Smooth muscle cell (in vitro differentiated cells): ENCODE measurements at regions not wholly inside any gene's neighbourhood (a gene's known extent, or its start where the extent isn't known, plus 50 kb on each side); places are given as distances from the start of the nearest gene placed in this dataset.

Source experiments
- DNase-seq: peaks from one replicate; lab custom pipeline; 2025; ENCODE audit not compliant: unreplicated experiment; lab: John Stamatoyannopoulos, UW
- H2AFZ ChIP-seq: fragments of 200-600 bp; sonication (generic); 2 replicates; pipeline ENCODE4 v1.6.0; 2016; ENCODE audit warnings: antibody characterized with exemption, low read depth, mild to moderate bottlenecking
- H3F3A ChIP-seq: fragments of 200-600 bp; sonication (generic); 2 replicates; pipeline ENCODE4 v1.6.0; 2017; ENCODE audit warnings: antibody characterized with exemption, low read depth
- H3K27ac ChIP-seq: fragments of 200-600 bp; sonication (generic); 2 replicates; pipeline ENCODE4 v1.5.1; 2016; ENCODE audit warnings: low read depth, mild to moderate bottlenecking
- H3K27me3 ChIP-seq: fragments of 200-600 bp; sonication (generic); 2 replicates; pipeline ENCODE4 v1.6.1; 2016; ENCODE audit warnings: low read depth, mild to moderate bottlenecking
- H3K36me3 ChIP-seq: fragments of 200-600 bp; sonication (generic); 2 replicates; pipeline ENCODE4 v1.5.1; 2016; ENCODE audit warnings: low read depth
- H3K4me1 ChIP-seq: fragments of 200-600 bp; sonication (generic); 2 replicates; pipeline ENCODE4 v1.5.1; 2016; ENCODE audit warnings: low read depth
- H3K4me2 ChIP-seq: fragments of 200-600 bp; sonication (generic); 2 replicates; pipeline ENCODE4 v1.6.0; 2016; ENCODE audit warnings: mild to moderate bottlenecking
- H3K4me3 ChIP-seq: fragments of 200-600 bp; sonication (generic); 2 replicates; pipeline ENCODE4 v1.5.1; 2016; ENCODE audit warnings: mild to moderate bottlenecking
- H3K79me2 ChIP-seq: fragments of 200-600 bp; sonication (generic); 2 replicates; pipeline ENCODE4 v1.6.0; 2016; ENCODE audit warnings: low read depth, mild to moderate bottlenecking
- H3K9ac ChIP-seq: fragments of 200-600 bp; sonication (generic); 2 replicates; pipeline ENCODE4 v1.6.0; 2016; ENCODE audit warnings: low read depth
- H3K9me3 ChIP-seq: fragments of 200-600 bp; sonication (generic); replicated peaks from 2 replicates; pipeline ENCODE4 v1.5.1; 2016; ENCODE audit warnings: low read depth
- H4K20me1 ChIP-seq: fragments of 200-600 bp; sonication (generic); 2 replicates; pipeline ENCODE4 v1.6.0; 2016; ENCODE audit warnings: low read depth
- WGBS: methylation state at CpG from one replicate; pipeline ENCODE4 v1.1.7; 2016; ENCODE audit warnings: low lambda C conversion rate; 5-methylcytosine and 5-hydroxymethylcytosine counted together
- TF ChIP-seq, protein P1 (sequence below): fragments of 200-600 bp; sonication (generic); IDR thresholded peaks from 2 replicates; pipeline ENCODE4 v1.5.1; 2017; ENCODE audit warnings: borderline replicate concordance, mild to moderate bottlenecking, antibody characterized with exemption; ENCODE audit not compliant: insufficient read depth, poor library complexity, severe bottlenecking

DNA sequence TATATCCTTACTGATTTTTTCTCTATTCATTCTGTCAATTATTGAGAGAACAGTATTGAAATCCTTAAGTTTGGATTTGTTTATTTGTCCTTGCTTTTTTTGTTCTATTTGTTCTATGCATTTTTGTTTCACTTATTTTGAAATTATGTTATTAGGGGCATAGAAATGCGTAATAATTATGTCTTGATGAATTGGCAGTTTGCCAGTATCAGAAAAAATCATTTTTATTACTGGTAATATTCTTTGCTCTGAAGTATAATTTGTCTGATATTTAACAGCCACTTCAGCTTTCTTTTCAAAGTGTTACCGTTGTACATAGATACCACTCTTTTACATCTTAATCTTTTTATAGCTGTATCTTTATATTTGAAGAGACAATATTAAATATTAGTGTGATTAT is 2090.9 kb upstream of the WWC1 start:
- TF ChIP-seq, protein P1, sequence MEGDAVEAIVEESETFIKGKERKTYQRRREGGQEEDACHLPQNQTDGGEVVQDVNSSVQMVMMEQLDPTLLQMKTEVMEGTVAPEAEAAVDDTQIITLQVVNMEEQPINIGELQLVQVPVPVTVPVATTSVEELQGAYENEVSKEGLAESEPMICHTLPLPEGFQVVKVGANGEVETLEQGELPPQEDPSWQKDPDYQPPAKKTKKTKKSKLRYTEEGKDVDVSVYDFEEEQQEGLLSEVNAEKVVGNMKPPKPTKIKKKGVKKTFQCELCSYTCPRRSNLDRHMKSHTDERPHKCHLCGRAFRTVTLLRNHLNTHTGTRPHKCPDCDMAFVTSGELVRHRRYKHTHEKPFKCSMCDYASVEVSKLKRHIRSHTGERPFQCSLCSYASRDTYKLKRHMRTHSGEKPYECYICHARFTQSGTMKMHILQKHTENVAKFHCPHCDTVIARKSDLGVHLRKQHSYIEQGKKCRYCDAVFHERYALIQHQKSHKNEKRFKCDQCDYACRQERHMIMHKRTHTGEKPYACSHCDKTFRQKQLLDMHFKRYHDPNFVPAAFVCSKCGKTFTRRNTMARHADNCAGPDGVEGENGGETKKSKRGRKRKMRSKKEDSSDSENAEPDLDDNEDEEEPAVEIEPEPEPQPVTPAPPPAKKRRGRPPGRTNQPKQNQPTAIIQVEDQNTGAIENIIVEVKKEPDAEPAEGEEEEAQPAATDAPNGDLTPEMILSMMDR = no peak
- H3K4me2 ChIP-seq = no peak overlapping the region
- H3K36me3 ChIP-seq = no peaks in the 10 kb centered on the region
- H3K27ac ChIP-seq = no peak overlapping the region
- no peak overlapping the region for H2AFZ ChIP-seq
- 92% methylated on average over 2 of the region's 2 CpGs for WGBS
- DNase-seq = no peak
- no peaks in the 10 kb centered on the region for H3F3A ChIP-seq
- peaks cover under 1% of the 10 kb centered on the region for H3K4me1 ChIP-seq
- no peaks in the 10 kb centered on the region for H4K20me1 ChIP-seq
- no peaks in the 10 kb centered on the region for H3K79me2 ChIP-seq
- no peak overlapping the region for H3K9ac ChIP-seq
- no peak overlapping the region for H3K4me3 ChIP-seq
- no peaks in the 10 kb centered on the region for H3K27me3 ChIP-seq
- no peaks in the 10 kb centered on the region for H3K9me3 ChIP-seq

- DNase-seq = no peak
- H3K4me1 ChIP-seq = no peaks in the 10 kb centered on the region
- H3K9ac ChIP-seq = no peak overlapping the region
- H3K36me3 ChIP-seq = no peaks in the 10 kb centered on the region
- H3K27ac ChIP-seq = no peak overlapping the region
- H4K20me1 ChIP-seq = no peaks in the 10 kb centered on the region
- no peaks in the 10 kb centered on the region for H3F3A ChIP-seq
- TF ChIP-seq, protein P1 = no peak
- H3K27me3 ChIP-seq = no peaks in the 10 kb centered on the region
- H2AFZ ChIP-seq = no peak overlapping the region
- no peaks in the 10 kb centered on the region for H3K79me2 ChIP-seq
- H3K9me3 ChIP-seq = no peaks in the 10 kb centered on the region
- no peak overlapping the region for H3K4me3 ChIP-seq
- H3K4me2 ChIP-seq = no peak overlapping the region
- WGBS = 89% methylated on average over 3 of the region's 3 CpGs
These were observed 2079.8 kb upstream of the WWC1 start for GRCh38 chr5:166211640-166212039.

DNA sequence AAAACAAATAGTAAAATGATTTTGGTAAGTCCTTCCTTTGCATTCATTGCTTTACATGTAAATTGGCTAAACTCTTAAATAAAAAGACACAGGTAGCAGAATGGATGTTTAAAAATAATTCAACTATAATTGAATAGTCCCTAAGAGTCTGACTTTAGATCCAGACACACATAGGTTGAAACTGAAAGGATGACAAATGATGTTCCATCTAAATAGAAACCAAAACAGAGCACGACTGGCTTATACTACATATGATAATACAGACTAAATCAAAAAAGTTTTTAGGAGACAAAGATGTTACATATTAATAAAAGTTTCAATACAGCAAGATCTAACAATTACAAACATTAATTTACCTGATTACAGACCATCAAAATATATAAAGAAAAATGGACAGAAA is 2055.1 kb upstream of the WWC1 start:
- H3K4me3 ChIP-seq = no peak overlapping the region
- DNase-seq = no peak
- H3K79me2 ChIP-seq = no peaks in the 10 kb centered on the region
- no peaks in the 10 kb centered on the region for H3K27me3 ChIP-seq
- no peaks in the 10 kb centered on the region for H3K9me3 ChIP-seq
- no peak overlapping the region for H3K9ac ChIP-seq
- no peaks in the 10 kb centered on the region for H3K36me3 ChIP-seq
- H3K4me1 ChIP-seq = no peaks in the 10 kb centered on the region
- H3K4me2 ChIP-seq = no peak overlapping the region
- H3F3A ChIP-seq = no peaks in the 10 kb centered on the region
- 84% methylated on average over 1 of the region's 1 CpG for WGBS
- H2AFZ ChIP-seq = no peak overlapping the region
- TF ChIP-seq, protein P1 = no peak
- no peaks in the 10 kb centered on the region for H4K20me1 ChIP-seq
- H3K27ac ChIP-seq = no peak overlapping the region

- Histone ChIP-seq H3K9me3 (no peaks in the 10 kb centered on the region), H3K36me3 (no peaks in the 10 kb centered on the region), H3K4me1 (no peaks in the 10 kb centered on the region), H3K4me2 (no peak overlapping the region), H3K79me2 (no peaks in the 10 kb centered on the region), H2AFZ (no peak overlapping the region), H3K27me3 (no peaks in the 10 kb centered on the region), H3K27ac (no peak overlapping the region), H3K4me3 (no peak overlapping the region), H3F3A (no peaks in the 10 kb centered on the region), H3K9ac (no peak overlapping the region), H4K20me1 (no peaks in the 10 kb centered on the region)
- TF ChIP-seq, protein P1 = no peak
- WGBS = 95% methylated on average over 2 of the region's 2 CpGs
- no peak for DNase-seq
These were observed 2050.7 kb upstream of the WWC1 start for GRCh38 chr5:166240705-166241104.
